GM12892 (cell line): ENCODE measurements at regions not wholly inside any gene's neighbourhood (a gene's known extent, or its start where the extent isn't known, plus 50 kb on each side); places are given as distances from the start of the nearest gene placed in this dataset.

Experiments used
- POLR2A ChIP-seq: IDR thresholded peaks from 2 replicates; pipeline ENCODE4 v1.6.1; 2011; ENCODE audit warnings: low read depth, low read length, control low read depth
- POLR2AphosphoS5 ChIP-seq: IDR thresholded peaks from 2 replicates; pipeline ENCODE4 v1.6.1; 2011; ENCODE audit warnings: low read depth, low read length, control low read depth
- TAF1 ChIP-seq: IDR thresholded peaks from 2 replicates; pipeline ENCODE4 v1.6.1; 2011; ENCODE audit warnings: low read depth, mild to moderate bottlenecking, control low read depth, low read length, borderline replicate concordance

DNA sequence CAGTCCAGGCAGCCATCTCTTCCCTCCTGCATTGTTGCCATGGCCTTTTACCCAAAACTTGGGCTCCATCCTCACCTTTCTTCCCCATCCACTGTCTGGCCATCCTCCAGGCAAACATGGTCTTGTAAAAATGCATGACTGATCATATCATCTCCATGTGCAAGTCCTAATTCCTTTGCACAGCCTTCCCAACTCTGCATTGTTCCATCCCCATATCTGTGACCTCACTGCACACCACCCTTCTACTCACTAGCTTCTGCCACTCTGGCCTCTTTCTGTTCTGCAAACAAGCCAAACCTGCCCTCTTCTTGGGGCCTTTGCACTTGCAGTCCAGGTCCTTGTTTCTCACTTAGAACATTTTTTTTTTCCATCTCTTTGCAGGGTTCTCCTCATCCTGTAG, 230.1 kb upstream of the GJB5 start:
- TF ChIP-seq POLR2A (no peak), TAF1 (no peak), POLR2AphosphoS5 (no peak)
